H7 (cell line): ENCODE measurements at regions not wholly inside any gene's neighbourhood (a gene's known extent, or its start where the extent isn't known, plus 50 kb on each side); places are given as distances from the start of the nearest gene placed in this dataset.
A peak's percentile ranks its signal among the peaks of the same experiment; 100 is the strongest.
"Not testable (repeated sequence)": the region's sequence is repeated elsewhere in the genome, so short reads cannot be mapped to it uniquely, and the experiment has no call there.

Source experiments
- DNase-seq: peaks from one replicate; pipeline ENCODE4 v3.0.0; 2012
- H3K27me3 ChIP-seq: 2 replicates; pipeline ENCODE4 v1.6.0; 2011; ENCODE audit warnings: mild to moderate bottlenecking, low read length; ENCODE audit not compliant: control insufficient read depth, insufficient read depth
- H3K36me3 ChIP-seq: replicated peaks from 2 replicates; pipeline ENCODE4 v1.5.1; 2011; ENCODE audit warnings: low read length; ENCODE audit not compliant: control insufficient read depth, insufficient read depth
- H3K4me3 ChIP-seq: 2 replicates; pipeline ENCODE4 v1.5.1; 2011; ENCODE audit warnings: low read depth, mild to moderate bottlenecking, control low read depth, low read length, moderate library complexity; ENCODE audit not compliant: insufficient read depth

- no peaks in the 10 kb centered on the region for H3K27me3 ChIP-seq
- H3K4me3 ChIP-seq = no peak overlapping the region
- DNase-seq = no peak
- no peaks in the 10 kb centered on the region for H3K36me3 ChIP-seq
Observed at GRCh38 chr18:8995096-8995495, 107.4 kb upstream of the NDUFV2 start.

GRCh38 chr18:8996771-8997432 is 105.6 kb upstream of the NDUFV2 start:
- H3K4me3 ChIP-seq = no peak overlapping the region
- no peaks in the 10 kb centered on the region for H3K36me3 ChIP-seq
- no peaks in the 10 kb centered on the region for H3K27me3 ChIP-seq
- no peak for DNase-seq

DNA sequence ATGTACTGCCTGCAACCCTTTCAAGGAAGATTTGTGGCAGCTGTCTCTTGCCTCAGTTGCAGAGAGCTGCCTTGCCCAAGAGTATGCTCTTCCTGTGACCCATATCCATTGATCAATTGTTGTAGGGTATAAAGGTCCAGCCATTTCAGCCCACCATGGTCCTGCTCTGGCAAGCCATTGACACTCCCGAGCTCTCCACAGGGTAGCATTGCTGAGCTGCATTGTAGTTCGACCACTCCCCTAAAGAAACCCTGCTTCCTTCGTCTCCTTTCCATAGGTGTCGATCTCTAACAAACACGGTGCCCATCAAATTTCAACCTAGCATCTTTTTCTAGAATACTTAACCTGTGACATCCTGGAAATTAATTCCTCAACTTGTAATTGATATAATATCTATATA is 104.9 kb upstream of the NDUFV2 start:
- no peaks in the 10 kb centered on the region for H3K36me3 ChIP-seq
- H3K27me3 ChIP-seq = no peaks in the 10 kb centered on the region
- peak; percentile 52 for DNase-seq
- no peak overlapping the region for H3K4me3 ChIP-seq

DNA sequence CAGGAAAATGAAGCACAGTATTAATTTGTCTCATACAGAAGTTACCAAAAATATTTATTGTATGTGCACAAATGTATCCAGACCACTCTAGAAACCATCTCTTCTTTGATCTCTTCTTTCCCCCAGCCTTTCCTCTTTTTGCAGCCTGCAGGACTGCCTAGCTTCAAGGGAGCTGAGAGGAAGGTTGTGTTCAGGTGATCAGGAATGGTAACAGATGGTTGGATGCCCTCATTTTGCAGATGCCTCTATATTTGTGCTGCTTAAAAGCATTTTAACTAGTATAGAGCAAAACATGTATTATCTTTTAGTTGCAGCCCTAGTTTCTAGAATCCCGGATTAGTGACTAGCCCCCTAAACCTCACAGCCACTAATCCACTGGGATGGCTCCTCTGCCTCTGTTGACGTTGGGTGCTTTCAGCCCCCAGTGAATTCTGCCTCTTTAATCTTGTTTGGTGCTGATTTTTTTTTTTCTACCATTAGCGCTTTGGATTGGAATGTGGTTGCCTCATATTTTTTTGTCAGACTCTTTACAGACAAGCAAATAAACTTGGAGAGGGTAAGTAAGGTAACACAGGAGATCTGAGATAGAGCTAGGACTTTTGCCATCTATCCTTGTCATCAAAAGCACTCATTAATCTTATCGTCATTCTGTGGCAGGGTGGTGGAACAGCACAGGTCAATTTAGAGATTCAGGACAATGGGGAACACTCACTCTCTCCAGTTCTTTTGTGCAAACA is 103.8 kb upstream of the NDUFV2 start:
- Histone ChIP-seq H3K4me3 (no peak overlapping the region), H3K27me3 (no peaks in the 10 kb centered on the region), H3K36me3 (no peaks in the 10 kb centered on the region)
- DNase-seq = no peak

DNA sequence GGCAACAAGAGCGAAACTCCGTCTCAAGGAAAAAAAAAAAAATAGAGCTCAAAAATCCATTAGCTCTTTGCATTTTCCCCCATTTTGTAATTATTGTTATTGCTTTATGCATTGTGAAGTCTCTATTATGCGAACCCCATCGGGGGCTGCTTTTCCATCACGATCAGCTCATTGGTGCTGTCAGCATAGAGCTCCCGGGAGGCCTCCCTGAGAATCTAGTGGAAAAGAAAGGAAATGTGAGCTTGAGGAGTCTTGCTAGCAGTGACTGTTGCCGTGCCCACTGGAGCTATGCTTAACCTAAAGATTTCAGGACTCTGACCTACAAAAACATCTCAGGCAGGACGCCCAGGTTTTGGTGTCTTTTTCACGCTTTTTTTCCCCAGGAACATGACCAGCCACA is 102.6 kb upstream of the NDUFV2 start:
- Histone ChIP-seq H3K4me3 (no peak overlapping the region), H3K36me3 (no peaks in the 10 kb centered on the region), H3K27me3 (no peaks in the 10 kb centered on the region)
- peak; percentile 30 for DNase-seq

DNA sequence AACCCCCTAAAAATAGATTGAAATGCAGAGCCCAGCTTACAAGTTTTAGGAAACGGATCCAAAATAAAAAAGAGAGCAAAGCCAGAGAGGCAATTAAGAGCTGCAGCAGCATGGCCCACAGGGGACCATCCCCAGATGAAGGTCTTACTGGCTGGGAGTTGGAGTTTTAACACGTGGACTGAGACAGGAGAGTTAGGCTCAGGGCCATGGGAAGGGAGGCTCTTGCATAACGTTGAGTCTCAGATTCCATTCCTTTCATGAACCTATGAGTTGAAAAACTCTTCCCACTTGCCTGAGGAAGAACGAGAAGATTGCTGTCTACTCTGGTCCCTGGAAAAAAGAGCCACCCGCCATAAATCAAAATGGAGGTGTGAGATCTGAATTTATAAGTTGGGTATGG is 101.8 kb upstream of the NDUFV2 start:
- Histone ChIP-seq H3K27me3 (no peaks in the 10 kb centered on the region), H3K4me3 (no peak overlapping the region), H3K36me3 (no peaks in the 10 kb centered on the region)
- DNase-seq = no peak

GRCh38 chr18:9001209-9001608 is 101.3 kb upstream of the NDUFV2 start:
- no peak for DNase-seq
- Histone ChIP-seq H3K36me3 (no peaks in the 10 kb centered on the region), H3K4me3 (no peak overlapping the region), H3K27me3 (no peaks in the 10 kb centered on the region)

DNA sequence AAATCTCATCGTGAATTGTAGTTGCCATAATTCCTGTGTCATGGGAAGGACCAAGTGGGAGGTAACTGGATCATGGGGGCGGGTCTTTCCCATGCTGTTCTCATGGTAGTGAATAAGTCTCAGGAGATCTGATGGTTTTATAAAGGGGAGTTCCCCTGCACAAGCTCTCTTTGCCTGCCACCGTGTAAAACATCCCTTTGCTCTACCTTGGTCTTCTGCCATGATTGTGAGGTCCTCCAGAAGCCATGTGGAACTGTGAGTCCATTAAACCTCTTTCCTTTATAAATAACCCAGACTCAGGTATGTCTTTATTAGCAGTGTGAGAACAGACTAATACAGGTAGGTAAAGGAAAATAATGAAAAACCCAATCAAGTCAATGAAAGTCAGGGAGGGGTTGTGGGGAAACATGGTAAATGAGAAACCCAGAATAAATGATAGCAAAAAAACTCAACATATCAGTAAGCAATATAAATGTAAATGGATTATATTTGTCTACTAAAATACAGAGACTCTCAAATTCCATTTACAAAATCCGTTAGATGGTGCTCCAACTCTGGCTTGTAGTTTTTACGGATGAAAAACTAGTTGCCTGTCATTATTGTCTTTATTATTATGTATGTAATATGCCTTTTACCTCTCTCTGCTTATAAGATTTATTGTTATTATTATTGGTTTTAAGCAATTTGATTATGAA is 98.9 kb upstream of the NDUFV2 start:
- Histone ChIP-seq H3K27me3 (no peaks in the 10 kb centered on the region), H3K36me3 (no peaks in the 10 kb centered on the region), H3K4me3 (no peak overlapping the region)
- DNase-seq = no peak

GRCh38 chr18:9004308-9004707 is 98.2 kb upstream of the NDUFV2 start:
- not testable (repeated sequence) for H3K36me3 ChIP-seq, H3K4me3 ChIP-seq, DNase-seq, H3K27me3 ChIP-seq

DNA sequence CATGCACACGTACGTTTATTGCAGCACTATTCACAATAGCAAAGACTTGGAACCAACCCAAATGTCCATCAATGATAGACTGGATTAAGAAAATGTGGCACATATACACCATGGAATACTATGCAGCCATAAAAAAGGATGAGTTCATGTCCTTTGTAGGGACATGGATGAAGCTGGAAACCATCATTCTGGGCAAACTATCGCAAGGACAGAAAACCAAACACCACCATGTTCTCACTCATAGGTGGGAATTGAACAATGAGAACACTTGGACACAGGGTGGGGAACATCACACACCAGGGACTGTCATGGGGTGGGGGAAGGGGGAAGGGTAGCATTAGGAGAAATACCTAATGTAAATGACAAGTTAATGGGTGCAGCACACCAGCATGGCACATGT is 94.8 kb upstream of the NDUFV2 start:
- H3K4me3 ChIP-seq, H3K27me3 ChIP-seq, H3K36me3 ChIP-seq, DNase-seq: not testable (repeated sequence)

DNA sequence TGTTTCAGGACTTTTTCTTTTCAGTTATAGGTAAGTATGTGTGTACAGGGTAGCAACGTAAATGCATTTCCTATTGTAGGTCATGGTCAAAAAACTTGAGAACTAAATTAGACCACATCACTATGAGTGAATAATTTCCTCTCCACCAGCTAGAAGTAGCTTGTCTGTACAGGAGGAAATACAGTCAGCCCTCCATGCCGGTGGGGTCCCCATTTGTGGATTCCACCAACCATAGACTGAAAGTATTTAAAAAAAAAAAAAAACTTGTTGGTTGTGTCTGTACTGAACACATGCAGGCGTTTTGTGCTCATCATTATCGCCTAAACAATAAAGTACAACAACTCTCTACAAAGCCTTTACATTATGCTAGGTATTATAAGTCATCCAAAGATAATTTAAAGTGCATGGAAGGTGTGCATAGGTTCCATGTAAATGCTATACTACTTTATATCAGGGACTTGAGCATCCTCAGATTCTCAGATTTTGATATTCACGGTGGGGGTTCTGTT is 94.2 kb upstream of the NDUFV2 start:
- no peak overlapping the region for H3K4me3 ChIP-seq

GRCh38 chr18:9008709-9009635 is 93.5 kb upstream of the NDUFV2 start:
- H3K4me3 ChIP-seq = no peak overlapping the region
- DNase-seq = no peak

More for the DNA sequence above, 94.2 kb upstream of the NDUFV2 start:
- Histone ChIP-seq H3K36me3 (no peaks in the 10 kb centered on the region), H3K27me3 (no peaks in the 10 kb centered on the region)
- DNase-seq = no peak

GRCh38 chr18:9009703-9010488 is 92.6 kb upstream of the NDUFV2 start:
- H3K36me3 ChIP-seq = no peaks in the 10 kb centered on the region
- no peak overlapping the region for H3K4me3 ChIP-seq
- no peaks in the 10 kb centered on the region for H3K27me3 ChIP-seq
- DNase-seq = no peak

More at GRCh38 chr18:9008709-9009635, 93.5 kb upstream of the NDUFV2 start:
- Histone ChIP-seq H3K36me3 (no peaks in the 10 kb centered on the region), H3K27me3 (no peaks in the 10 kb centered on the region)
